ENCODE measurements at regions not wholly inside any gene's neighbourhood (a gene's known extent, or its start where the extent isn't known, plus 50 kb on each side); places are given as distances from the start of the nearest gene placed in this dataset.

DNA sequence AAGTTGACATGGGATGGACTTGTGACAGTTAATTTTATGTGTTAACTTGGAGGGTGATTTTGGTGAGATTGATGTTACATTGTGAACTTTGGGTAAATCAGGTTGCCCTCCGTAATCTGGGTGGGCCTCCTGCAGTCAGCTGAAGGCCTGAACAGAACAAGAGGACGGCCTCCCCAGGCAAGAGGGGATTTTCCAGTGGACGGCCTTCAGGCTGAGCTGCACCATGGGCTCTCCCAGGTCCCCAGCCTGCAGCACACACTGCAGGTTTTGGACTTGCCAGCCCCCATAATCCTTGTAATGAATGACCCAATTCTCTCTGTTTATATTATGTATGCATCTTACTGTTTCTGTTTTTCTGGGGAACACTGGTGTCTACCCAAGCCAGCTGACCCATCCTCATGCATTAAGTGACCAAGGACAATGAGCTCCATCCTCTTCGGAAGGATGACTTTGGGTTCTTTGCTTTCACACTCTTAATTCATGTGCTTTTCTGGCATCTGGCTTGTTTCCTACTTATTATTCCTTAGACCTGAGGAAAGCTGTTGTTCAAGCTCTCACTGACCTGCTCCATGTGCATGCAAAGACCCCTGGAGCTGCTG lies 64.2 kb downstream of the DACT2 start:
- DNase-seq, result no peak
- Histone ChIP-seq H3K27ac (no peak overlapping the region), H3K4me3 (ENCODE audit: low read depth, low read length) (no peak overlapping the region), H3K27me3 (replicated peaks) (no peaks in the 10 kb centered on the region), H3K36me3 (replicated peaks) (no peaks in the 10 kb centered on the region)
- in situ Hi-C loops (cut with HindIII; ENCODE audit: low pct_ligation_motif_present, low sequenced_read_pairs), result no loop called here
- TF ChIP-seq, protein P1, sequence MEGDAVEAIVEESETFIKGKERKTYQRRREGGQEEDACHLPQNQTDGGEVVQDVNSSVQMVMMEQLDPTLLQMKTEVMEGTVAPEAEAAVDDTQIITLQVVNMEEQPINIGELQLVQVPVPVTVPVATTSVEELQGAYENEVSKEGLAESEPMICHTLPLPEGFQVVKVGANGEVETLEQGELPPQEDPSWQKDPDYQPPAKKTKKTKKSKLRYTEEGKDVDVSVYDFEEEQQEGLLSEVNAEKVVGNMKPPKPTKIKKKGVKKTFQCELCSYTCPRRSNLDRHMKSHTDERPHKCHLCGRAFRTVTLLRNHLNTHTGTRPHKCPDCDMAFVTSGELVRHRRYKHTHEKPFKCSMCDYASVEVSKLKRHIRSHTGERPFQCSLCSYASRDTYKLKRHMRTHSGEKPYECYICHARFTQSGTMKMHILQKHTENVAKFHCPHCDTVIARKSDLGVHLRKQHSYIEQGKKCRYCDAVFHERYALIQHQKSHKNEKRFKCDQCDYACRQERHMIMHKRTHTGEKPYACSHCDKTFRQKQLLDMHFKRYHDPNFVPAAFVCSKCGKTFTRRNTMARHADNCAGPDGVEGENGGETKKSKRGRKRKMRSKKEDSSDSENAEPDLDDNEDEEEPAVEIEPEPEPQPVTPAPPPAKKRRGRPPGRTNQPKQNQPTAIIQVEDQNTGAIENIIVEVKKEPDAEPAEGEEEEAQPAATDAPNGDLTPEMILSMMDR (IDR thresholded peaks at IDR 0.05; ENCODE audit: low read depth, low read length, missing control alignments), result no peak

DNA sequence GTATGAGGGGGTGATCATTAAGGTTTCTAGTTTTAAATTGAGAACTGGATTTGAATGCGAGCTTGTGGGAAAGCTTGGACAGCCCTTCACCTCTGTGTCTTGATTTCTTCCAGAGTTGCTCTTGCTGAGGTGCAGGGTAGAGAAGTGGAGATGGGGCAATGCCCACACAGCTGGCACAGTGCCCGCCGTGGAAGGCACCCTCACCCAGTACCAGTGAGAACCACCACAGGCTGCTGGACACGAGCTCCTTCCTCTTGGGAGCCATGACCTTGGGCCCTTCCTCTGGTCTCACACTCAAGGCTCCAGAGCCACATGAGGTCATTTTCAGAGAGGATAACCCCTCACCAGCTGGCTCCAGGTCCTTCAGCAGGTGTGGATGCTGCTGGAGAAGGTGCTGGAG lies 67.3 kb downstream of the DACT2 start:
- no peak overlapping the region for H3K27ac ChIP-seq
- TF ChIP-seq, protein P1 (IDR thresholded peaks at IDR 0.05; ENCODE audit: low read depth, low read length, missing control alignments), result no peak
- in situ Hi-C loops (cut with HindIII; ENCODE audit: low pct_ligation_motif_present, low sequenced_read_pairs), result no loop called here
- H3K36me3 ChIP-seq (replicated peaks), result no peaks in the 10 kb centered on the region
- H3K4me3 ChIP-seq (ENCODE audit: low read depth, low read length), result no peak overlapping the region
- H3K27me3 ChIP-seq (replicated peaks), result no peaks in the 10 kb centered on the region
- DNase-seq, result no peak

DNA sequence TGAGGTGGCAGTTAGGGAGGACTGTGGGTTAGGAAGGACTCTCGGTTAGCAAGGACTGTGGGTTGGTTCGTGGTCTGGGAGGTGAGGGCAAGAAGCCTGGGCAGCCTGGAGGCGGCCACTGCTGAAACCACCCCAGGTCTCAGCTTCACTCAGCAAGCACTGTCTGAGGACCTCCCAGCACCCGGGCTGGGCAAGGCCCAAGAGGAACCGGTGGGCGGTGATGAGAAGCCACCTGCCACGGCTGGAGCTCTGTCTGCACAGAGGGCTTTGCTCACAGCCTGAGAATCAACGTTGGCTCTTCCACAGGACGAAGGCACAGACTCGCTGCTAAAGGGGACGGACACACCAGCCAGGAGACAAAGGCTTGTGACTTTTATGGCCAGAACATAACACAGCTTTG lies 69.3 kb downstream of the DACT2 start:
- in situ Hi-C loops (cut with HindIII; ENCODE audit: low pct_ligation_motif_present, low sequenced_read_pairs), result no loop called here
- H3K4me3 ChIP-seq (ENCODE audit: low read depth, low read length), result no peak overlapping the region
- DNase-seq, result no peak
- H3K27ac ChIP-seq, result no peak overlapping the region
- TF ChIP-seq, protein P1 (IDR thresholded peaks at IDR 0.05; ENCODE audit: low read depth, low read length, missing control alignments), result no peak
- no peaks in the 10 kb centered on the region for H3K36me3 ChIP-seq (replicated peaks)
- H3K27me3 ChIP-seq (replicated peaks), result no peaks in the 10 kb centered on the region

DNA sequence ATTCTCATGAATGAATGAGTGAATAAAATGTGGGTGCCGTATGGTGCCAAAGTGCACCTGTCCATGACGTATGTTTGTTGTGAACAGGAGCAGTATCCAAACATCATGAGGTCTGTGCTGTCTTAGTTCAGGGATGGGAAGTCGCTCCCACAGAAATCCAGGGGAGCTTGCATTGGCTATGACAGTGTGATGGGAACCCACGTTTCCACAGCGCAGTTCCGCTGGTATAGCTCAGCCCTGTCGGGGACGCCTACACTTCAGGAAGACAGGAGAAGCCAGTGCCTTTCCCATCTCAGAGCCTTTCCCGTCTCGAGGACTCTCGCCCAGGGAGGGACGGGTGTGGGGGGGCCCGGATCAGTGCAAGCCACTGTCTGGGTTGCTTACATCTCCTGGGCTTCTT lies 69.8 kb downstream of the DACT2 start:
- in situ Hi-C loops (cut with HindIII; ENCODE audit: low pct_ligation_motif_present, low sequenced_read_pairs), result no loop called here
- no peak overlapping the region for H3K4me3 ChIP-seq (ENCODE audit: low read depth, low read length)
- DNase-seq, result no peak
- H3K27me3 ChIP-seq (replicated peaks), result no peaks in the 10 kb centered on the region
- TF ChIP-seq, protein P1 (IDR thresholded peaks at IDR 0.05; ENCODE audit: low read depth, low read length, missing control alignments), result no peak
- H3K27ac ChIP-seq, result no peak overlapping the region
- H3K36me3 ChIP-seq (replicated peaks), result no peaks in the 10 kb centered on the region

DNA sequence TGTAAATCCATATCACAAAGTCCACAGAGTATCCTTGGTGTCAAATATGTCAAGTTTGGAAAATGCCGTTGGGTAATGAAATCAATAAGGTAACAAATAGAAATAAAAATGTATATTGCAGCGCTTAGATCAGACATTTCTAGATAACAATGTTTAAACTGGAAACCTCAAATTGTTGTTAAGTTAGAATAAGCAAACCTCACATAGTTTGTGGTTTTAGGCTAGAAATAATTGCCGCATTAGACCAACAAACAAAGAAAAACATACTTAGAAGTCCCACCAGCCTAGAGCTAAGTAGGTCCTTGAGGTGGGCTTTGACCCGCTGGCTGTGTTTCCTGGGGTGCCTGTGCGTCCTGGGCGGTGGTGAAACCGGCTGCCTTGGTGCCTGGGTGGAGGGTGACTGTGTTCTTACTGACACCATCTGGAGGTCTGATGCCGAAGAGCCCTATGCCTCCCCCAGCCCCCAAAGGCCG lies 71.4 kb downstream of the DACT2 start:
- TF ChIP-seq, protein P1 (IDR thresholded peaks at IDR 0.05; ENCODE audit: low read depth, low read length, missing control alignments), result no peak
- no peak overlapping the region for H3K27ac ChIP-seq
- H3K27me3 ChIP-seq (replicated peaks), result no peaks in the 10 kb centered on the region
- no peaks in the 10 kb centered on the region for H3K36me3 ChIP-seq (replicated peaks)
- DNase-seq, result no peak
- no peak overlapping the region for H3K4me3 ChIP-seq (ENCODE audit: low read depth, low read length)
- in situ Hi-C loops (cut with HindIII; ENCODE audit: low pct_ligation_motif_present, low sequenced_read_pairs), result no loop called here

Data from brain microvascular endothelial cell (primary cell).